NOMO-1 treated with dmso at 0.1 percent for 144 hours (cell line): ENCODE measurements at regions not wholly inside any gene's neighbourhood (a gene's known extent, or its start where the extent isn't known, plus 50 kb on each side); places are given as distances from the start of the nearest gene placed in this dataset.
A peak's percentile ranks its signal among the peaks of the same experiment; 100 is the strongest.
"Not testable (repeated sequence)": the region's sequence is repeated elsewhere in the genome, so short reads cannot be mapped to it uniquely, and the experiment has no call there.

Experiments used
- DNase-seq: peaks from one replicate; lab custom pipeline; 2025; ENCODE audit not compliant: unreplicated experiment; lab: John Stamatoyannopoulos, UW

- DNase-seq, result no peak
Measured at GRCh38 chr2:88913280-88913679, 221.8 kb downstream of the RPIA start.

- no peak for DNase-seq
Measured at GRCh38 chr2:88919087-88919738, 227.7 kb downstream of the RPIA start.

DNA sequence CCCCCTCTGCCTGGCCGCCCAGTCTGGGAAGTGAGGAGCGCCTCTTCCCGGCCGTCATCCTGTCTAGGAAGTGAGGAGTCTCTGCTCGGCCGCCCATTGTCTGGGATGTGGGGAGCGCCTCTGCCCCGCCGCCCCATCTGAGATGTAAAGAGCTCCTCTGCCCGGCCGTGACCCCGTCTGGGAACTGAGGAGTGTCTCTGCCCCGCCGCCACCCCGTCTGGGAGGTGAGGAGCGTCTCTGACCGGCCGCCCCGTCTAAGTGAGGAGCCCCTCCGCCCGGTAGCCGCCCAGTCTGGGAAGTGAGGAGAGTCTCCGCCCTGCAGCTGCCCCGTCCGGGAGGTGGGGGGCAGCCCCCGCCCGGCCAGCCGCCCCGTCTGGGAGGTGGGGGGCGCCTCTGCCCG, 228.9 kb downstream of the RPIA start:
- DNase-seq, result not testable (repeated sequence)

DNA sequence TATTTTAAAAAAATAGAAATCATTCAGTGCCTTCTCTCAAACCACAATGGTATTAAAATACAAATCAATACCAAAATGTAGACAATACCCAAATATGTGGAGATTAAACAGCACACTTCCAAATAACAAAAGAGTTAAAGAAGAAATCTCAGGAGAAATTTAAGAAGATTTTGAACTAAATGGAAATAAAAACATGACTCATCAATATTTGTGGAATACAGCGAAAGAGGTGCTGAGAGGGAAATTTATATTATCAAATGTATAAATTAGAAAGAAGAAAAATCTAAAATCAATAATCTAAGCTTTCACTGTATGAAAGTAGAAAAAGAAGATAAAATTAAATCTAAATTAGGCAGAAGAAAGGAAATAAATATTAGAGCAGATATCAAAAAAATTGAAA, 233.1 kb downstream of the RPIA start:
- no peak for DNase-seq

GRCh38 chr2:88925770-88926462, 234.4 kb downstream of the RPIA start:
- no peak for DNase-seq

- DNase-seq, result no peak
Measured at GRCh38 chr2:88927128-88927527, 235.7 kb downstream of the RPIA start.

DNA sequence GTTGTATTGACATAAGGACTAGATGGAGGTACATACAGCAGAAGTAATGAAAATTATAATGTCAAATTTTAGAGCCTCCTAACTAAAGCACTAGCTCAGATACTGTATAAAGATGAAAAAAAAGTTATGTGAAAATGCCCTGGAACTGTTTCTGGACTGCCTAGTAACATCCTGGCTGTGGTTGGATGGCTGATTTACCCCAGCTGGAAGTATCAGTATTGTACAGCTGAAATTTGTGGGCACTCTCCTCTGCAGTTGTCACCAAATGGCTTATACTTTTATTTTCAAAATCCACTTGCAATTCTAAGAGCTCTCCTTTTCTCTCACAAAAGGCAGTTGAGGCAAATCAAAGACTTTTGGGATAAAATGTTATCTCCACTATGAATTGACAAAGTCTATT, 239.2 kb downstream of the RPIA start:
- DNase-seq, result no peak

GRCh38 chr2:88932686-88933085, 241.2 kb downstream of the RPIA start:
- DNase-seq, result no peak

- no peak for DNase-seq
Measured at GRCh38 chr2:88933091-88933490, 241.6 kb downstream of the RPIA start.

DNA sequence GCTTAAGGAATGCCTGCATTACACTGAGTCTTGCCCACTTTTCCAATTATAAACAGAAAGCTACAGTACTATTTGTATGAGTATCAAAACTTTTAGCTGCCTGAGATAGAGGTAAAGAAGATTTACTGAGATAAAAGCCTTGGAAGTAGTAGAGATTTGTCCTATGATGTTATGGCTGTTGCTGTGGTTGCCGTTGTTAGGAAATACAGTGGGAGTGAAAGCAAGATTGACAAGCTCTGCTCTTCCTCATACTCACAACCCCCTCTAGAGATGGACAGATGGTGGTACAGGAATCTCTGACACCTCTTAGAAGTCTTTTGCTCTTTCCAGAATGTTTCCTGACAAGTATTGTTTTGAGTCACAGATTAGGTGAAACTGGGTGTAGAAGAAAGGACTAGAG, 242.5 kb downstream of the RPIA start:
- DNase-seq, result peak; percentile 16

DNA sequence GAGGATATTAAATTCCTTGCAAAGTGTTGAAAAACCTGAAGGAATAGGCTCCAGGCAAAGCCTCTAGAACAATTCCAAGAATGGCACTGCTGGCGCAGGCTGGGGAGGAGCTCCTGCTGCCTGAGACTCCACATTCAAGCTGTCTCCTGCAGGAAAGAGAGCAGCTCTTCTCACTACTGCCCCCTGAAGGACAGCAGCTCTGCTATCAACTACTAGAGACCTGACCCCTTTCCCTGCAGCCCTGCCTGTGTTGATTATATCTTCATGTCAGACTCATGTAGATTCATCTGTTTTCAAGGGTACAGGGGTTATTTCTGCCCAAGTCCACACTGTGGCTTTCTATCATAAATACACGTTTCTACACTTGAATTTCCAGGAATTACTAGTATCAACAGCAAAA, 249.7 kb downstream of the RPIA start:
- not testable (repeated sequence) for DNase-seq

- DNase-seq, result no peak
Measured at GRCh38 chr2:88942798-88943197, 251.3 kb downstream of the RPIA start.

DNA sequence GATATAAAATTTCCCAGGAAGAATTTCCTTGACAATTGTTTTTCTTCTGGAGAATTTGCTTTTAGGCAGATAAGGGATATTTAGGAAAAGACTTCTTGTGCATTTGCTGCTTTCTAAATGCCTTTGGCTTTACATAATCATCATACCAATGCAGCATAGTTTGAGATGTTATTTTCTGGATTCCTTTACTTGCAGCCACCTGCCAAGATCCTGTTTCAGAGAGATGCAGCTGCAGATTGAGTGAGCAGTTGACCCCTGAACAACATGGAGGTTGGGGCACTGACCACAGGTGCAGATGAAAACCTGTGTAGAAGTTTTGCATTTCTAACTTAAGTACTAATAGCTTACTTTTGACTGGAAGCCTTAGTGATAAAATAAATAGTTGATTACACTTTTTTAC, 257.9 kb downstream of the RPIA start:
- no peak for DNase-seq

DNA sequence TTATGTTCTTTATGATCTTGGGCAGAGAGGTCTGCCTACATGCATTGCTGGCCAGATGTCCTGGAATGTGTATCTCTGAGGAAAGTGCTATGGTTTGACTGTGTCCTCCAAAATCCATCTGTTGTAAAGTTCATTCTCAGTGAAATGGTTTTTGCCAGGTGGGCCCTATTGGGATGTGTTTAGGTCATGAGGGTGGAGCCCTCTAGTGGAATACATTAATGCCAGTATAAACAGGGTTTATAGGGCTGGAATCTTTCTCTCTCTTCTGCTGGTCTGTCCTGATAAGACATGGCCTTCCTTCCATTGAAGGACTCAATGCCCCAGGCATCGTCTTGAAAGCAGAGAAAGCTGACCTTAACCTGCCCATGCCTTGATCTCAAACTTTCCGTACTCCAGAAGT, 258.5 kb downstream of the RPIA start:
- DNase-seq, result no peak

DNA sequence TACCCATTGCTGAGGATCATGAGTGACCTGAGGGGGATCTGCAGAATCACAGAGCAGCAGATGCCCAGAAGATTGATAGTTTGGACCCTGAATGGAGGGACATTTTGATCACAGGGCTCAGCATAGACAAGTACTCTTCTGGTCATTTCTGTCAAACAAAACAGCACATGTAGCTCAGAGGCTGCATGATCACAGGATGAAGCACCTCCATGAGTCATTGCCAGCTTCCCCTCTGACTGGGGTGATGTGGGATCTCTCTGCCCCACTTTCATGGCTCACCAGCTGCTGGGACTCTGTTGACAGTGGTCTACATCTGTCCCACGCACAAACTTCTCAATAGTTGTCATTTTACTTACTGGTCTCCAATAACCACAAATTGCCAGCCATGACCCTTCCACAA, 264.1 kb downstream of the RPIA start:
- DNase-seq, result no peak

- DNase-seq, result no peak
Measured at GRCh38 chr2:88959480-88960204, 268.2 kb downstream of the RPIA start.

DNA sequence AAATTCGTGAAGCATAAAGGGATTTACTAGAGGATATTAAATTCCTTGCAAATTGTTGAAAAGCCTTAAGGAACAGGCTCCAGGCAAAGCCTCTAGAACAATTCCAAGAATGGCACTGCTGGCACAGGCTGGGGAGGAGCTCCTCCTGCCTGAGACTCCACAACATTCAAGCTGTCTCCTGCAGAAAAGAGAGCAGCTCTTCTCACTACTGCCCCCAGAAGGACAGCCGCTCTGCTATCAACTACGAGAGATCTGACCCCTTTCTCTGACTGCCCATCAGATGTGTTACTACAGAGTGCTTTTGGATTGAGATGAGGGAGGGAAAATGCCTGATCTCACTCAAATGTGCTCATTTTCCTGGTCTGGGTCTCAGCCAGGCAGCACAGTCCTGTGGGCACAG, 269.9 kb downstream of the RPIA start:
- DNase-seq, result not testable (repeated sequence)

GRCh38 chr2:88967844-88968243, 276.4 kb downstream of the RPIA start:
- no peak for DNase-seq

GRCh38 chr2:88978011-88978410, 286.5 kb downstream of the RPIA start:
- DNase-seq, result not testable (repeated sequence)

GRCh38 chr2:88978446-88978845, 287.0 kb downstream of the RPIA start:
- not testable (repeated sequence) for DNase-seq

GRCh38 chr2:88984079-88984478, 292.6 kb downstream of the RPIA start:
- not testable (repeated sequence) for DNase-seq

DNA sequence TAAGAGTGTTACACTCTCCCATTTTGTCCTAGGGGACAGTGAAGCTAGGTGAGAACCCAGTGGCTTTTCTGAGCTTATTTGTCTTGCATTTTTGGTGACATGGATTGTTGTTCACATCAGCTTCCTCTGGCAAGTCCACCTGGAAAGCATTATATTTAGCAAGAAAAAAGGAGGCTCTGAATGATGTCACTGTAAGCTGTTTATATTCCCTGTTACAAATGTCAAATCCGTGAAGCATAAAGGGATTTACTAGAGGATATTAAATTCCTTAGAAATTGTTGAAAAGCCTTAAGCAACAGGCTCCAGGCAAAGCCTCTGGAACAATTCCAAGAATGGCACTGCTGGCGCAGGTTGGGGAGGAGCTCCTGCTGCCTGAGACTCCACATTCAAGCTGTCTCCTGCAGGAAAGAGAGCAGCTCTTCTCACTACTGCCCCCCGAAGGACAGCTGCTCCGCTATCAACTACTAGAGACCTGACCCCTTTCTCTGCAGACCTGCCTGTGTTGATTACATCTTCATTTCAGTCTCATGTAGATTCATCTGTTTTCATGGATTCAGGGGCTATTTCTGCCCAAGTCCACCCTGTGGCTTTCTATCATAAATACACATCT, 295.4 kb downstream of the RPIA start:
- DNase-seq, result not testable (repeated sequence)
